ENCODE measurements at regions not wholly inside any gene's neighbourhood (a gene's known extent, or its start where the extent isn't known, plus 50 kb on each side); places are given as distances from the start of the nearest gene placed in this dataset.

- peak; percentile 74 for DNase-seq
Measured at GRCh38 chr14:71855399-71856036, 76.7 kb upstream of the RGS6 start.

DNA sequence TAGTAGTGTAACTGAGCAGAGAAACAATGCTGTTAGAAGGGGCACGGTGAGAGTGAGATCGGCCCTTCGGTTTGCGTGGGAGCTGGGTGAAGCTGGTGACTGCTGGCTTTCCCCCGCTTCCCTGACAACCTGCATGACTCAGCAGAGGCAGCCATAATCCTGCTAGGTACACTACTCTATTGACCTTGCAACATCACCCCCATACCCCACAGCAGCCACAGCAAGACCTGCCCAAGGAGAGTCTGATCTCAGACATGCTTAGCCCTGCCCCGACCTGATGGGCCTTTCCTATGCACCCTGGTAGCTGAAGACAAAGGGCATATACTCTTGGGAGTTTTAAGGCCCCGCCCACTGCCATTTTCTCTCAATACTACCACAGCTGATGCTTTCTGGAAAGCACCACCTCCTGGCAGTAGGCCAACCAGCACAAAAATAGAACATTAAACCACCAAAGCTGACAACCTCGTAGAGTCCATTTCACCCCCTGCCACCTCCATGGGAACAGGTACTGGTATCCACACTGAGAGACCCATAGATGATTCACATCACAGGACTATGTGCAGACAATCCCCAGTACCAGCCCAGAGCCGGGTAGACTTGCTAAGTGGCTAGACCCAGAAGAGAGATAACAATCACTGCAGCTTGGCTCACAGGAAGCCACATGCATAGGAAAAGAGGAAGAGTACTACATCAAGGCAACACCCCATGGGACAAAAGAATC, 75.9 kb upstream of the RGS6 start:
- peak; percentile 32 for DNase-seq

DNA sequence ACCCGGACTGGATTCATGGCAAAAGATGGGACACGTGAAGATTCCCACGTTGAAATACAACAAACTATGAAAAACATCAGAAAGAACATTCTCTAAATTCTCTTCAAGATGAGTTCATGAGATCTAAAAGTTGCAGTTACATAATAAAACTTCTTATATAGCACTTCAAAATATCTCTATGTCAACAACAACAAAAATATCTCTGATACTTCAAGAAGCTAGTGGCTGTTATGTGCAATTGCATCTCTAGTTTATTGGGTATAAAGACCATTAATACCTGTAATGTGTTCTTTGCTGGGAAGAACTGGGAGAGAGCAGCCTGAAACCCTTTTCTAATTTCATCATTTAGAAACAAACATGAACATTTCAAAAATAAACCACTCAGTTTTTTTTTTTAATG, 69.2 kb upstream of the RGS6 start:
- DNase-seq: no peak

DNA sequence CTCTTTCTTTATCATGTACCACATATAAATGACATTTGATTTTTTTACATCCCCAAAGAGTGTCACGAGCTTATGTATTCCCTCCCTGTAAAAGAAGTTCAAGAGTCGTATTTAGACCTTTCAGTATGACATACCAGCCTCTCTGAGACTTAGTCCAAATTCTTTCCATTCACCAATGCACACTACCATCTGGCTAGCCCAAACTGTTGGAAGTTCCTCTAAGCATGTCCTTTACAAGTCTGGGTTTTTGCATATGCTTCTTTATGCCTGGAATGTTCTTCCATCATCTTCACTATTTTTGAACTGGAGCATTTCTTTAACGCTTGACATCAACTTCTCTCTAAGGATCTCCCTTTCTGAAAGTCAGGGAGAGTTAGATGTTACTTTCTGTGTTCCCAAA, 68.5 kb upstream of the RGS6 start:
- DNase-seq: no peak

Measured in hematopoietic multipotent progenitor cell treated with erythropoietin and hydrocortisone succinate and interleukin-3 and kit ligand, for 6 days (in vitro differentiated cells).